ENCODE measurements at regions not wholly inside any gene's neighbourhood (a gene's known extent, or its start where the extent isn't known, plus 50 kb on each side); places are given as distances from the start of the nearest gene placed in this dataset.

GRCh38 chr16:65770752-65771151 lies 595.7 kb upstream of the CDH5 start:
- TF ChIP-seq CTCF (conservative IDR thresholded peaks at IDR 0.05; ENCODE audit: low read depth, low read length) (no peak), EZH2phosphoT487 (IDR thresholded peaks at IDR 0.05; ENCODE audit: borderline replicate concordance, low read length) (no peak)
